Heart right ventricle (tissue), 16 donors: ENCODE measurements at regions not wholly inside any gene's neighbourhood (a gene's known extent, or its start where the extent isn't known, plus 50 kb on each side); places are given as distances from the start of the nearest gene placed in this dataset.
"Not testable (repeated sequence)": the region's sequence is repeated elsewhere in the genome, so short reads cannot be mapped to it uniquely, and the experiment has no call there.

ENCODE experiments used
- ATAC-seq, 8 donors: fragments of 200-7000 bp; cut with Tn5 transposase; one replicate each; pipeline ENCODE4 v1.9.1; 2020; ENCODE audit warnings: mild to moderate bottlenecking in 8 of 8, moderate library complexity in 8 of 8, moderate number of reproducible peaks in 1 of 8
- DNase-seq, 2 donors: peaks; one replicate each; pipeline ENCODE4 v3.0.0-alpha.2; 2020
- H3K27ac ChIP-seq, 10 donors: fragments of 200-600 bp; sonication (generic) in 2 of 10; one replicate each; pipeline versions ENCODE4 v1.5.0 to v1.8.0; 2020 to 2022; ENCODE audit warnings: mild to moderate bottlenecking in 3 of 10
- H3K27me3 ChIP-seq, 7 donors: fragments of 200-600 bp; one replicate each; pipeline ENCODE4 v1.8.0; 2021 to 2022; ENCODE audit warnings: mild to moderate bottlenecking in 2 of 7
- H3K36me3 ChIP-seq, 9 donors: fragments of 200-600 bp; sonication (generic) in 1 of 9; one replicate each; pipeline versions ENCODE4 v1.5.0 to v1.8.0; 2020 to 2022; ENCODE audit warnings: mild to moderate bottlenecking in 2 of 9
- H3K4me1 ChIP-seq, 9 donors: fragments of 200-600 bp; sonication (generic) in 1 of 9; one replicate each; pipeline versions ENCODE4 v1.5.0 to v1.8.0; 2020 to 2022; ENCODE audit warnings: mild to moderate bottlenecking in 4 of 9
- H3K4me3 ChIP-seq, 10 donors: fragments of 200-600 bp; sonication (generic) in 2 of 10; one replicate each; pipeline versions ENCODE4 v1.5.0 to v1.8.0; 2020 to 2022; ENCODE audit warnings: mild to moderate bottlenecking in 7 of 10, moderate library complexity in 2 of 10
- H3K9me3 ChIP-seq, 11 donors: fragments of 200-600 bp in 10 of 11; sonication (generic) in 2 of 11; one replicate each; pipeline versions ENCODE4 v1.5.0 to v1.8.0; 2013 to 2022; ENCODE audit warnings: mild to moderate bottlenecking in 2 of 11, control low read depth in 1 of 11, moderate library complexity in 1 of 11
- CTCF ChIP-seq, 9 donors: fragments of 200-600 bp; sonication (generic) in 2 of 9; IDR thresholded peaks; one replicate each; pipeline versions ENCODE4 v1.5.0 to v1.8.0; 2021 to 2022; ENCODE audit warnings: antibody characterized with exemption in 9 of 9, mild to moderate bottlenecking in 5 of 9, moderate library complexity in 1 of 9
- WGBS, 2 donors: extraction: QIAGEN DNeasy Blood & Tissue Kit; methylation state at CpG; one replicate each; pipeline ENCODE4 v1.1.7; 2013; ENCODE audit warnings: inconsistent platforms in 1 of 2; 5-methylcytosine and 5-hydroxymethylcytosine counted together
- intact Hi-C, 10 donors: fragments of 100-400 bp; cut with DNase I; formaldehyde crosslinking; loops; one replicate each; pipeline versions ENCODE4 v1.11.1 to v1.14.2; 2022
- donor health status: Arrhythmogenic right ventricular cardiomyopathy.
- donor health status: ischemic (EF 13 %, LVEDD 7.1; RV severe dilation, severe dysfunction).
- donor health status: healthy with polysubstance abuse.
- donor health status: DM: no; HTN: yes; CAD: no.
- donor health status: DM: no; HTN: no; CAD: no.
- donor health status: ischemic (EF 25% LVEDD 6.9; RV normal size, moderate dysfunction).
- donor health status: ischemic (EF 25% LVEDD 5.7; RV mildly dilated, moderate dysfunction).
- donor health status: healthy.
- donor health status: DM: yes; HTN: yes; CAD: no.
- donor health status: Ischemic cardiomyopathy.
- donor health status: ischemic (EF 35%, LVEDD 5.7; RV mildly dilated, moderate dysfunction).
- donor health status: nonischemic (EF 11% LVEDD 7.7; RV severe dilation, severe dysfunction).
- donor health status: DM: yes; HTN: yes; CAD: no.
- donor health status: PGD.
- donor health status: ischemic (EF 29% LVEDD 5.4; RV normal size, mild dysfunction).
- donor health status: nonischemic (EF 23%, LVEDD 6.1; RV moderate dilation, normal function).

- H3K36me3 ChIP-seq: no peaks in the 10 kb centered on the region
- TF ChIP-seq CTCF (IDR thresholded peaks at IDR 0.05): no peak
- intact Hi-C loops: no loop called here
- 67 to 69% methylated on average over 2 of the region's 2 CpGs for WGBS, 2 donors
- peaks cover 0 to 14% (median 0%) of the 10 kb centered on the region in 11 donors for H3K9me3 ChIP-seq
- ATAC-seq (no peak), DNase-seq (no peak)
- H3K4me3 ChIP-seq: no peak overlapping the region
- no peak overlapping the region for H3K27ac ChIP-seq
- H3K27me3 ChIP-seq: peaks cover 0 to 11% (median 0%) of the 10 kb centered on the region in 7 donors
- H3K4me1 ChIP-seq: no peaks in the 10 kb centered on the region
Measured at GRCh38 chr4:154030152-154030551, 241.3 kb upstream of the SFRP2 start.

DNA sequence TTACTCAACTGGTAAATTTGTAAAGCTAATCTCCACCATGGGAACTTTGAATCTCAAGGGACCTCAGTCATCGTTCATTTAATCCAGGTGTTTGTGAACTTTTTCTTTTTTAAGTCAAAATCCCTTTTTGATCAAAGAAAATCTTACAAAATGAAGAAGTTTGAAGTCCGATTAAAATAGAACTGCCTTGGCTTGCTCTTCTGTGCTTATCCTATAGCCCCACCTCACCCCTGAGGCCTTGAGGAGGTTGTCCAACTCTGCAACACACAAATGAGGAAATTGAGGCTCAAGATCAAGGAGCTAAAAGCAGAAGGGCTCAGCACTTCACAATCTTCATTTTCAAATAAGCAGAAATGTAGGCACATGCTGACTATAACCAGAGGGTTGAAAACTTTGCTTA, 240.3 kb upstream of the SFRP2 start:
- H3K4me3 ChIP-seq: no peak overlapping the region
- DNase-seq: no peak
- no peak for ATAC-seq
- H3K9me3 ChIP-seq: peaks cover 0 to 14% (median 0%) of the 10 kb centered on the region in 11 donors
- H3K27ac ChIP-seq: no peak overlapping the region
- 74 to 80% methylated on average over 2 of the region's 2 CpGs for WGBS, 2 donors
- no peaks in the 10 kb centered on the region for H3K36me3 ChIP-seq
- TF ChIP-seq CTCF (IDR thresholded peaks at IDR 0.05): no peak
- intact Hi-C loops: loop anchor here in 1 of 10 donors (10.0 kb wide), 1 partner anchor 234 kb away; no protein-coding TSS in a partner anchor
- H3K4me1 ChIP-seq: no peaks in the 10 kb centered on the region
- peaks cover 0 to 7% (median 0%) of the 10 kb centered on the region in 7 donors for H3K27me3 ChIP-seq

DNA sequence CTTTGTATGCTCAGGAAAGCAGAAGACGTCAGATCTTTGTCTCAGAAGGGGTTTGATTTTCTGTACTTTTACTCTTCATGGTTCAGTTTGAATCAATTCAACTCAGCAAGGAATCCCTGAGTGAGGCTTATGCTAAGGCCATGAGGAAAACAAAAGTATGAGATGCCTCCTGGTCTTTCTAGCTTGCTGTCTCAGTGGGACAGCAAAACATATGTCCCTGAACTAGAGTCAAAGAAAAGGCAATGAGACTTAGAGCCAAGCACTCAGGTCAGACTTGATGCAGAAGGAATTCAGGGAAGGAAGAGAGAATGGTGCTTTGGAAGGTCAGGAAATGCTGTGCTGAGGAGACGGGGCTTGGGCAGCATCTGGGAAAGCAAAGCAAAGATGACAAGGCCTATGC, 236.2 kb upstream of the SFRP2 start:
- Histone ChIP-seq H3K9me3 (peaks cover 0 to 2% (median 0%) of the 10 kb centered on the region in 11 donors), H3K4me1 (no peaks in the 10 kb centered on the region), H3K4me3 (no peak overlapping the region), H3K36me3 (no peaks in the 10 kb centered on the region), H3K27me3 (peaks cover 0 to 8% (median 0%) of the 10 kb centered on the region in 7 donors), H3K27ac (no peak overlapping the region)
- DNase-seq (no peak), ATAC-seq (no peak)
- intact Hi-C loops: loop anchor here in 1 of 10 donors (10.0 kb wide), 1 partner anchor 230 kb away; no protein-coding TSS in a partner anchor
- TF ChIP-seq CTCF (IDR thresholded peaks at IDR 0.05): no peak
- WGBS, 2 donors: 55 to 56% methylated on average over 2 of the region's 2 CpGs

- Histone ChIP-seq H3K27ac (no peak overlapping the region), H3K36me3 (no peaks in the 10 kb centered on the region), H3K4me3 (no peak overlapping the region), H3K27me3 (peaks cover 0 to 8% (median 0%) of the 10 kb centered on the region in 7 donors), H3K9me3 (peaks cover 0 to 2% (median 0%) of the 10 kb centered on the region in 11 donors), H3K4me1 (no peaks in the 10 kb centered on the region)
- peak in 3 of 9 donors; percentile 12 to 37 (median 26) for TF ChIP-seq CTCF (IDR thresholded peaks at IDR 0.05)
- ATAC-seq (no peak), DNase-seq (no peak)
- intact Hi-C loops: loop anchor here in 1 of 10 donors (10.0 kb wide), 1 partner anchor 229 kb away; no protein-coding TSS in a partner anchor
- WGBS, 2 donors: 58 to 61% methylated on average over 11 of the region's 11 CpGs
Measured at GRCh38 chr4:154024097-154024694, 235.3 kb upstream of the SFRP2 start.

- not testable (repeated sequence) for H3K36me3 ChIP-seq, H3K4me1 ChIP-seq, H3K4me3 ChIP-seq, ATAC-seq, DNase-seq, H3K27ac ChIP-seq, H3K9me3 ChIP-seq, H3K27me3 ChIP-seq
- 72 to 77% methylated on average over 15 of the region's 15 CpGs for WGBS, 2 donors
- intact Hi-C loops: loop anchor here in 1 of 10 donors (10.0 kb wide), 1 partner anchor 229 kb away; no protein-coding TSS in a partner anchor
Measured at GRCh38 chr4:154023671-154024070, 234.8 kb upstream of the SFRP2 start.
